ENCODE measurements at regions not wholly inside any gene's neighbourhood (a gene's known extent, or its start where the extent isn't known, plus 50 kb on each side); places are given as distances from the start of the nearest gene placed in this dataset.

DNA sequence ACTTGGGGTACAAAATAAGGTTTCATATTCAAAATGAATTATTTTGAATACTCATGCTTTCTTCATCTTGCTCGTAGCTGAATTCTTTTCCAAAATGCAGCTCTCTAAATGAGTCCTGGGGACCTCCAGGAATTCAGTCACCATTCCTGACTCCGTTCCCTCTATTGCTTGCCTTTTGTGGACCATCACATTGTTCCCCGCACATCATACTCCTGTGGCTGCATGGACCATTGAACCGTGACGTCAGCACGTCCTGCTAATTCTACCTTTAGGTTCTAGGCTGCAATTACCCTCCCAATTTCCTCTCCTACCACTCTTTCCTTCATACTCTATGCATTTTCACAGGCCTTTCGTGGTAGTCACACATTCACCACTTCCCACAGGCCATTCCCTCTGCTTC, 173.1 kb upstream of the ID4 start:
- TF ChIP-seq, protein P1, sequence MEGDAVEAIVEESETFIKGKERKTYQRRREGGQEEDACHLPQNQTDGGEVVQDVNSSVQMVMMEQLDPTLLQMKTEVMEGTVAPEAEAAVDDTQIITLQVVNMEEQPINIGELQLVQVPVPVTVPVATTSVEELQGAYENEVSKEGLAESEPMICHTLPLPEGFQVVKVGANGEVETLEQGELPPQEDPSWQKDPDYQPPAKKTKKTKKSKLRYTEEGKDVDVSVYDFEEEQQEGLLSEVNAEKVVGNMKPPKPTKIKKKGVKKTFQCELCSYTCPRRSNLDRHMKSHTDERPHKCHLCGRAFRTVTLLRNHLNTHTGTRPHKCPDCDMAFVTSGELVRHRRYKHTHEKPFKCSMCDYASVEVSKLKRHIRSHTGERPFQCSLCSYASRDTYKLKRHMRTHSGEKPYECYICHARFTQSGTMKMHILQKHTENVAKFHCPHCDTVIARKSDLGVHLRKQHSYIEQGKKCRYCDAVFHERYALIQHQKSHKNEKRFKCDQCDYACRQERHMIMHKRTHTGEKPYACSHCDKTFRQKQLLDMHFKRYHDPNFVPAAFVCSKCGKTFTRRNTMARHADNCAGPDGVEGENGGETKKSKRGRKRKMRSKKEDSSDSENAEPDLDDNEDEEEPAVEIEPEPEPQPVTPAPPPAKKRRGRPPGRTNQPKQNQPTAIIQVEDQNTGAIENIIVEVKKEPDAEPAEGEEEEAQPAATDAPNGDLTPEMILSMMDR (IDR thresholded peaks at IDR 0.05) = no peak
- no peak for TF ChIP-seq POLR2A (IDR thresholded peaks at IDR 0.05)

Measured in lower leg skin (tissue), 3 donors.